Inflammatory macrophage treated with lipopolysaccharide for 1 hour (primary cell): ENCODE measurements at regions not wholly inside any gene's neighbourhood (a gene's known extent, or its start where the extent isn't known, plus 50 kb on each side); places are given as distances from the start of the nearest gene placed in this dataset.
A peak's percentile ranks its signal among the peaks of the same experiment; 100 is the strongest.
"Not testable (repeated sequence)": the region's sequence is repeated elsewhere in the genome, so short reads cannot be mapped to it uniquely, and the experiment has no call there.

Experiments
- DNase-seq, 2 donors: peaks; one replicate each; pipeline ENCODE4 v3.0.0-alpha.2; 2020 to 2022

GRCh38 chr9:62798884-62799850 lies 1609.3 kb downstream of the SPATA31A7 start:
- peak; percentile 40 to 51 for DNase-seq

GRCh38 chr9:62799851-62800371 lies 1610.1 kb downstream of the SPATA31A7 start:
- DNase-seq: peak; percentile 8 to 29

GRCh38 chr9:62800451-62801371 lies 1610.9 kb downstream of the SPATA31A7 start:
- DNase-seq: peak; percentile 7 to 36

GRCh38 chr9:62801372-62801811 lies 1611.6 kb downstream of the SPATA31A7 start:
- peak; percentile 28 to 51 for DNase-seq

- DNase-seq: peak; percentile 78 to 87
These were observed 1612.3 kb downstream of the SPATA31A7 start for GRCh38 chr9:62801961-62802718.

- not testable (repeated sequence) for DNase-seq
These were observed 1612.9 kb downstream of the SPATA31A7 start for GRCh38 chr9:62802719-62803079.

- DNase-seq: peak in 1 of 2 donors; percentile 11
These were observed 1613.3 kb downstream of the SPATA31A7 start for GRCh38 chr9:62803099-62803498.

GRCh38 chr9:62804314-62804713 lies 1614.5 kb downstream of the SPATA31A7 start:
- DNase-seq: not testable (repeated sequence)

GRCh38 chr9:62807424-62807823 lies 1617.6 kb downstream of the SPATA31A7 start:
- DNase-seq: not testable (repeated sequence)

- not testable (repeated sequence) for DNase-seq
These were observed 1618.2 kb downstream of the SPATA31A7 start for GRCh38 chr9:62808081-62808480.

- DNase-seq: not testable (repeated sequence)
These were observed 1620.5 kb downstream of the SPATA31A7 start for GRCh38 chr9:62810318-62810717.

GRCh38 chr9:62810811-62811315 lies 1621.0 kb downstream of the SPATA31A7 start:
- DNase-seq: not testable (repeated sequence)

GRCh38 chr9:62815436-62815835 lies 1625.6 kb downstream of the SPATA31A7 start:
- not testable (repeated sequence) for DNase-seq

GRCh38 chr9:62816331-62816730 lies 1626.5 kb downstream of the SPATA31A7 start:
- not testable (repeated sequence) for DNase-seq

GRCh38 chr9:62817214-62817613 lies 1627.4 kb downstream of the SPATA31A7 start:
- DNase-seq: not testable (repeated sequence)

- DNase-seq: not testable (repeated sequence)
These were observed 1632.3 kb downstream of the SPATA31A7 start for GRCh38 chr9:62822185-62822584.

GRCh38 chr9:62827957-62828907 lies 1638.4 kb downstream of the SPATA31A7 start:
- DNase-seq: not testable (repeated sequence)

- DNase-seq: not testable (repeated sequence)
These were observed 1641.1 kb downstream of the SPATA31A7 start for GRCh38 chr9:62830829-62831459.

- not testable (repeated sequence) for DNase-seq
These were observed 1643.7 kb downstream of the SPATA31A7 start for GRCh38 chr9:62833323-62834200.
